H1 (cell line): ENCODE measurements at regions not wholly inside any gene's neighbourhood (a gene's known extent, or its start where the extent isn't known, plus 50 kb on each side); places are given as distances from the start of the nearest gene placed in this dataset.

Source experiments
- CTCF ChIA-PET: fragments of 300-600 bp; sonication (Branson Sonifier 250); formaldehyde crosslinking; loops from one replicate; lab custom pipeline; 2021; ENCODE audit not compliant: partially characterized antibody; lab: Charles Lee
- POLR2A ChIA-PET: fragments of 300-600 bp; sonication (Branson Sonifier 250); formaldehyde crosslinking; loops from one replicate; lab custom pipeline; 2021; ENCODE audit warnings: inconsistent platforms; ENCODE audit not compliant: partially characterized antibody; lab: Charles Lee
- DNase-seq, 2 experiments: peaks; one replicate each; pipeline versions ENCODE4 v3.0.0 to v3.0.0-alpha.2; 2010 to 2022; ENCODE audit warnings: low spot score in 2 of 2, low read depth in 1 of 2, mixed read lengths in 1 of 2
- FAIRE-seq: peaks from 2 replicates; lab custom pipeline; 2011; peaks lifted over from hg19 to GRCh38; lab: Jason Lieb, UNC
- H2AFZ ChIP-seq: 2 replicates; pipeline ENCODE4 v1.8.1; 2012; ENCODE audit warnings: low read length, inconsistent platforms
- H2AK5ac ChIP-seq: 2 replicates; pipeline ENCODE4 v1.6.1; 2013; ENCODE audit warnings: low read depth, low read length
- H2BK120ac ChIP-seq: replicated peaks from 2 replicates; pipeline ENCODE3; 2013; ENCODE audit warnings: low read depth, low read length, inconsistent platforms
- H2BK12ac ChIP-seq: 2 replicates; pipeline ENCODE4 v1.6.1; 2013; ENCODE audit warnings: low read depth, low read length
- H2BK15ac ChIP-seq: 2 replicates; pipeline ENCODE4 v1.6.1; 2013; ENCODE audit warnings: low read length
- H2BK20ac ChIP-seq: 2 replicates; pipeline ENCODE4 v1.6.1; 2013; ENCODE audit warnings: low read length
- H2BK5ac ChIP-seq: 2 replicates; pipeline ENCODE4 v1.6.1; 2013; ENCODE audit warnings: low read depth, low read length
- H3K14ac ChIP-seq: 2 replicates; pipeline ENCODE4 v1.6.1; 2013; ENCODE audit warnings: inconsistent platforms; ENCODE audit not compliant: insufficient read length
- H3K18ac ChIP-seq: 2 replicates; pipeline ENCODE4 v1.6.1; 2013; ENCODE audit warnings: low read length; ENCODE audit errors: extremely low read depth
- H3K23ac ChIP-seq: 2 replicates; pipeline ENCODE4 v1.6.1; 2013; ENCODE audit warnings: inconsistent platforms; ENCODE audit not compliant: insufficient read length
- H3K23me2 ChIP-seq: 2 replicates; pipeline ENCODE4 v1.6.1; 2013; ENCODE audit warnings: low read depth, low read length
- H3K27ac ChIP-seq: 2 replicates; pipeline ENCODE4 v1.6.1; 2011; ENCODE audit warnings: low read depth, low read length, inconsistent platforms
- H3K27me3 ChIP-seq, 4 experiments: replicated peaks in 1 of 4; 1 replicate in 1 of 4; 2 replicates in 3 of 4; pipeline versions ENCODE4 v1.6.1 to v1.8.1; 2011 to 2013; ENCODE audit warnings: low read length in 3 of 4, mild to moderate bottlenecking in 3 of 4, inconsistent platforms in 2 of 4, mixed read lengths in 2 of 4, moderate library complexity in 1 of 4; ENCODE audit not compliant: control insufficient read depth in 3 of 4, insufficient read depth in 3 of 4; ENCODE audit errors: extremely low read depth in 1 of 4
- H3K36me3 ChIP-seq, 4 experiments: 2 replicates each; pipeline versions ENCODE4 v1.6.1 to v1.8.1; 2011 to 2013; ENCODE audit warnings: mild to moderate bottlenecking in 4 of 4, low read length in 3 of 4, moderate library complexity in 2 of 4, control low read depth in 1 of 4, inconsistent platforms in 1 of 4; ENCODE audit not compliant: insufficient read depth in 4 of 4, control insufficient read depth in 2 of 4
- H3K4ac ChIP-seq: replicated peaks from 2 replicates; pipeline ENCODE3; 2013; ENCODE audit warnings: low read length, low read depth, mixed read lengths, inconsistent platforms; ENCODE audit not compliant: insufficient read length
- H3K4me1 ChIP-seq, 4 experiments: replicated peaks in 1 of 4; 1 replicate in 1 of 4; 2 replicates in 3 of 4; pipeline versions ENCODE4 v1.6.1 to v1.8.1; 2011 to 2013; ENCODE audit warnings: low read length in 3 of 4, inconsistent platforms in 2 of 4, mixed read lengths in 1 of 4; ENCODE audit not compliant: insufficient read depth in 4 of 4, control insufficient read depth in 3 of 4
- H3K4me2 ChIP-seq, 2 experiments: 2 replicates each; pipeline versions ENCODE4 v1.6.1 to v1.8.1; 2011 to 2013; ENCODE audit warnings: low read depth in 2 of 2, low read length in 2 of 2, control low read depth in 1 of 2, inconsistent platforms in 1 of 2, mild to moderate bottlenecking in 1 of 2; ENCODE audit not compliant: insufficient read depth in 1 of 2
- H3K4me3 ChIP-seq, 4 experiments: fragments of 200-600, 300-600 bp in 1 of 4; sonication (generic), shearing (Covaris generic), sonication (Bioruptor Twin) in 1 of 4; 2 replicates each; pipeline versions ENCODE4 v1.5.1 to v1.8.1; 2011 to 2016; ENCODE audit warnings: low read length in 4 of 4, low read depth in 3 of 4, control low read depth in 2 of 4, inconsistent platforms in 2 of 4, mild to moderate bottlenecking in 2 of 4, mixed read lengths in 1 of 4, moderate library complexity in 1 of 4; ENCODE audit not compliant: insufficient read depth in 2 of 4; ENCODE audit errors: extremely low read depth in 1 of 4
- H3K56ac ChIP-seq: replicated peaks from 2 replicates; pipeline ENCODE3; 2013; ENCODE audit warnings: low read depth, mild to moderate bottlenecking, mixed read lengths, low read length, inconsistent platforms; ENCODE audit not compliant: insufficient read length
- H3K79me1 ChIP-seq: 2 replicates; pipeline ENCODE4 v1.6.1; 2013; ENCODE audit warnings: low read depth, low read length, control low read depth
- H3K79me2 ChIP-seq, 2 experiments: 2 replicates each; pipeline versions ENCODE4 v1.6.1 to v1.8.1; 2012 to 2013; ENCODE audit warnings: low read length in 2 of 2, mild to moderate bottlenecking in 2 of 2, inconsistent platforms in 1 of 2; ENCODE audit not compliant: insufficient read depth in 2 of 2, control insufficient read depth in 1 of 2
- H3K9ac ChIP-seq, 4 experiments: replicated peaks in 1 of 4; 1 replicate in 1 of 4; 2 replicates in 3 of 4; pipeline versions ENCODE4 v1.6.1 to v1.8.1; 2011 to 2013; ENCODE audit warnings: low read depth in 3 of 4, low read length in 3 of 4, control low read depth in 2 of 4, mild to moderate bottlenecking in 2 of 4, moderate library complexity in 2 of 4, inconsistent platforms in 1 of 4; ENCODE audit errors: extremely low read depth in 1 of 4
- H3K9me3 ChIP-seq, 2 experiments: 2 replicates each; pipeline versions ENCODE4 v1.6.1 to v1.8.1; 2012 to 2013; ENCODE audit warnings: mild to moderate bottlenecking in 2 of 2, moderate library complexity in 2 of 2, control low read depth in 1 of 2, inconsistent platforms in 1 of 2, low read depth in 1 of 2, low read length in 1 of 2, mixed read lengths in 1 of 2; ENCODE audit not compliant: insufficient read depth in 2 of 2
- H4K20me1 ChIP-seq, 2 experiments: replicated peaks in 1 of 2; 2 replicates each; pipeline versions ENCODE3 to v1.8.1; 2011 to 2013; ENCODE audit warnings: inconsistent platforms in 2 of 2, low read length in 2 of 2, mild to moderate bottlenecking in 1 of 2; ENCODE audit not compliant: insufficient read depth in 2 of 2, control insufficient read depth in 1 of 2
- H4K5ac ChIP-seq: 2 replicates; pipeline ENCODE4 v1.6.1; 2013; ENCODE audit warnings: low read length, low read depth, mixed read lengths, inconsistent platforms; ENCODE audit not compliant: insufficient read length
- H4K8ac ChIP-seq: 2 replicates; pipeline ENCODE4 v1.8.0; 2013; ENCODE audit warnings: mild to moderate bottlenecking, moderate library complexity, low read length, inconsistent platforms; ENCODE audit not compliant: insufficient read depth; ENCODE audit errors: extremely low read depth
- H4K91ac ChIP-seq: replicated peaks from 2 replicates; pipeline ENCODE3; 2013; ENCODE audit warnings: low read length, mixed read lengths, inconsistent platforms; ENCODE audit not compliant: insufficient read length
- ATF2 ChIP-seq: IDR thresholded peaks from 2 replicates; pipeline ENCODE4 v1.6.1; 2012; ENCODE audit warnings: low read length, inconsistent platforms
- BACH1 ChIP-seq: IDR thresholded peaks from 2 replicates; pipeline ENCODE4 v1.6.1; 2012; ENCODE audit warnings: low read length, improper control_type of control experiment
- BRCA1 ChIP-seq: IDR thresholded peaks from 2 replicates; pipeline ENCODE4 v1.6.1; 2012; ENCODE audit warnings: low read depth, low read length, improper control_type of control experiment
- CHD2 ChIP-seq: IDR thresholded peaks from 2 replicates; pipeline ENCODE4 v1.6.1; 2012; ENCODE audit warnings: low read length, improper control_type of control experiment
- HDAC6 ChIP-seq: IDR thresholded peaks from one replicate; pipeline ENCODE4 v1.7.1; 2012; ENCODE audit warnings: low read depth, mild to moderate bottlenecking, inconsistent platforms, low read length, moderate library complexity
- PHF8 ChIP-seq: fragments of 200-600 bp; sonication (generic); conservative IDR thresholded peaks from 2 replicates; pipeline ENCODE4 v1.7.1; 2012; ENCODE audit warnings: low read depth, mild to moderate bottlenecking, inconsistent platforms, low read length, moderate library complexity
- RFX5 ChIP-seq: IDR thresholded peaks from 2 replicates; pipeline ENCODE4 v1.6.1; 2011; ENCODE audit warnings: low read depth, low read length, improper control_type of control experiment, borderline replicate concordance
- WGBS, 2 experiments: shearing (Covaris generic) in 1 of 2; methylation state at CpG; one replicate each; pipeline versions ENCODE4 v1.1.6 to v1.1.7; 2013 to 2015; ENCODE audit warnings: low lambda C conversion rate in 2 of 2, mixed read lengths in 2 of 2, inconsistent platforms in 1 of 2, low coverage in 1 of 2, missing lambda C conversion rate in 1 of 2; ENCODE audit not compliant: insufficient replicate concordance in 2 of 2, insufficient coverage in 1 of 2, insufficient read length in 1 of 2; ENCODE audit errors: extremely low coverage in 1 of 2, missing lambda C conversion rate in 1 of 2; 5-methylcytosine and 5-hydroxymethylcytosine counted together

- H3K4me1 ChIP-seq: no peaks in the 10 kb centered on the region
- POLR2A ChIA-PET: no interaction called here
- WGBS, 2 experiments: 91% methylated on average over 3 of the region's 3 CpGs; no CpG with 5 or more reads in 1 of the 2 experiments
- no peaks in the 10 kb centered on the region for H3K79me2 ChIP-seq
- no peak overlapping the region for H3K4ac ChIP-seq
- no peak overlapping the region for H3K14ac ChIP-seq
- no peaks in the 10 kb centered on the region for H3K36me3 ChIP-seq
- no peak overlapping the region for H3K4me2 ChIP-seq
- H3K9me3 ChIP-seq: no peaks in the 10 kb centered on the region
- no peak overlapping the region for H3K4me3 ChIP-seq
- H3K27ac ChIP-seq: no peak overlapping the region; the same call in 1 of the 2 replicates
- TF ChIP-seq BRCA1 (no peak), BACH1 (no peak), CHD2 (no peak), ATF2 (no peak), HDAC6 (no peak), PHF8 (no peak), RFX5 (no peak)
- H2BK5ac ChIP-seq: no peak overlapping the region
- H4K8ac ChIP-seq: no peak overlapping the region
- H4K20me1 ChIP-seq: no peaks in the 10 kb centered on the region
- H2BK12ac ChIP-seq: no peak overlapping the region
- no peak overlapping the region for H2AK5ac ChIP-seq
- no peak overlapping the region for H2BK15ac ChIP-seq
- H3K27me3 ChIP-seq: no peaks in the 10 kb centered on the region
- H2BK120ac ChIP-seq: no peak overlapping the region
- DNase-seq: no peak
- H4K91ac ChIP-seq: no peak overlapping the region
- H2AFZ ChIP-seq: no peak overlapping the region
- no peak overlapping the region for H3K18ac ChIP-seq
- no peak overlapping the region for H3K56ac ChIP-seq
- H3K9ac ChIP-seq: no peak overlapping the region
- H2BK20ac ChIP-seq: no peak overlapping the region
- CTCF ChIA-PET: no interaction called here
- no peak for FAIRE-seq
- H3K23ac ChIP-seq: no peak overlapping the region
- H3K79me1 ChIP-seq: no peaks in the 10 kb centered on the region
- no peak overlapping the region for H4K5ac ChIP-seq
- H3K23me2 ChIP-seq: no peaks in the 10 kb centered on the region
Observed at GRCh38 chr5:92809855-92810465, 771.1 kb downstream of the NR2F1-AS1 start.
